Osteoblast (primary cell): ENCODE measurements at regions not wholly inside any gene's neighbourhood (a gene's known extent, or its start where the extent isn't known, plus 50 kb on each side); places are given as distances from the start of the nearest gene placed in this dataset.

Source experiments
- DNase-seq: peaks from one replicate; pipeline ENCODE4 v3.0.0; 2011; ENCODE audit warnings: low spot score, mixed read lengths; ENCODE audit not compliant: insufficient read length; ENCODE audit errors: missing footprints
- H2AFZ ChIP-seq: 2 replicates; pipeline ENCODE4 v1.6.0; 2011; ENCODE audit warnings: mild to moderate bottlenecking, low read length
- H3K27ac ChIP-seq: 2 replicates; pipeline ENCODE4 v1.5.1; 2011; ENCODE audit warnings: mild to moderate bottlenecking, low read depth, low read length, moderate library complexity
- H3K27me3 ChIP-seq: 2 replicates; pipeline ENCODE4 v1.6.0; 2012; ENCODE audit warnings: mild to moderate bottlenecking, control low read depth, inconsistent platforms, low read length, moderate library complexity; ENCODE audit not compliant: insufficient read depth
- H3K36me3 ChIP-seq: 2 replicates; pipeline ENCODE4 v1.5.1; 2011; ENCODE audit warnings: mild to moderate bottlenecking, low read length, control low read depth, moderate library complexity; ENCODE audit not compliant: insufficient read depth
- H3K4me1 ChIP-seq: 2 replicates; pipeline ENCODE4 v1.5.1; 2011; ENCODE audit warnings: mild to moderate bottlenecking, low read length, control low read depth, moderate library complexity; ENCODE audit not compliant: insufficient read depth
- H3K4me2 ChIP-seq: 2 replicates; pipeline ENCODE4 v1.6.0; 2011; ENCODE audit warnings: mild to moderate bottlenecking, low read length; ENCODE audit not compliant: insufficient read depth
- H3K4me3 ChIP-seq: fragments of 200-600 bp; sonication (generic); 3 replicates; pipeline ENCODE4 v1.5.1; 2012; ENCODE audit warnings: mild to moderate bottlenecking, low read length, inconsistent platforms; ENCODE audit not compliant: insufficient read depth
- H3K79me2 ChIP-seq: 2 replicates; pipeline ENCODE4 v1.6.0; 2012; ENCODE audit warnings: mild to moderate bottlenecking, low read length, control low read depth, inconsistent platforms; ENCODE audit not compliant: insufficient read depth
- H3K9me3 ChIP-seq: 2 replicates; pipeline ENCODE4 v1.5.1; 2011; ENCODE audit warnings: low read depth, low read length, control low read depth
- H4K20me1 ChIP-seq: 2 replicates; pipeline ENCODE4 v1.6.0; 2012; ENCODE audit warnings: mild to moderate bottlenecking, low read length, control low read depth; ENCODE audit not compliant: insufficient read depth
- CTCF ChIP-seq: IDR thresholded peaks from 2 replicates; pipeline ENCODE4 v1.5.1; 2011; ENCODE audit warnings: mild to moderate bottlenecking, low read depth, low read length, moderate library complexity; ENCODE audit errors: extremely low read depth

GRCh38 chr11:95547976-95548375 is 241.6 kb downstream of the FAM76B start:
- DNase-seq = no peak
- Histone ChIP-seq H3K79me2 (no peaks in the 10 kb centered on the region), H2AFZ (no peak overlapping the region), H3K36me3 (no peaks in the 10 kb centered on the region), H3K27ac (no peak overlapping the region), H3K4me1 (peaks cover 13% of the 10 kb centered on the region), H4K20me1 (no peaks in the 10 kb centered on the region), H3K4me2 (no peak overlapping the region), H3K27me3 (no peaks in the 10 kb centered on the region), H3K4me3 (no peak overlapping the region), H3K9me3 (no peaks in the 10 kb centered on the region)
- no peak for TF ChIP-seq CTCF

DNA sequence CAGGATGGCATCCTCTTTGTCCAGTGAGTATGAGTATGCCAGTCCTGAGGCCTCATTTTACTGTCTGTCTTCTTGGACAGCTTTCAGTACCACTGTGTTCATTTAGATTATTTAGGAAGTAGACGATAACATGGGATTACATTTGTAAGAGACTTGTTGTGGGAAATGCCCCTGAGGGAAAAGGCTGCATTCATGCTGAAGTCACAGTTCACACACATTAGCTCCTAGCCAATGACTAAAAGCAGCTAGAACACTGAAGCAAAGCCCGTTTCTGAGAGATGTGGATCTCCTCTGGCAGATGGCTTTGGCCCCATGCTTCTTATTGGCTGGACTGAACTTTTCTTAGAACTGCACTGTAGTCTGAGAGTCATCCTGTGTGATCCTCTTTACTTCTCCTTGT is 242.4 kb downstream of the FAM76B start:
- TF ChIP-seq CTCF = no peak
- no peaks in the 10 kb centered on the region for H3K27me3 ChIP-seq
- no peak overlapping the region for H3K4me2 ChIP-seq
- H3K27ac ChIP-seq = no peak overlapping the region
- H3K36me3 ChIP-seq = no peaks in the 10 kb centered on the region
- peaks cover 13% of the 10 kb centered on the region for H3K4me1 ChIP-seq
- H3K9me3 ChIP-seq = no peaks in the 10 kb centered on the region
- no peaks in the 10 kb centered on the region for H4K20me1 ChIP-seq
- H3K4me3 ChIP-seq = no peak overlapping the region
- no peak for DNase-seq
- H3K79me2 ChIP-seq = no peaks in the 10 kb centered on the region
- no peak overlapping the region for H2AFZ ChIP-seq

DNA sequence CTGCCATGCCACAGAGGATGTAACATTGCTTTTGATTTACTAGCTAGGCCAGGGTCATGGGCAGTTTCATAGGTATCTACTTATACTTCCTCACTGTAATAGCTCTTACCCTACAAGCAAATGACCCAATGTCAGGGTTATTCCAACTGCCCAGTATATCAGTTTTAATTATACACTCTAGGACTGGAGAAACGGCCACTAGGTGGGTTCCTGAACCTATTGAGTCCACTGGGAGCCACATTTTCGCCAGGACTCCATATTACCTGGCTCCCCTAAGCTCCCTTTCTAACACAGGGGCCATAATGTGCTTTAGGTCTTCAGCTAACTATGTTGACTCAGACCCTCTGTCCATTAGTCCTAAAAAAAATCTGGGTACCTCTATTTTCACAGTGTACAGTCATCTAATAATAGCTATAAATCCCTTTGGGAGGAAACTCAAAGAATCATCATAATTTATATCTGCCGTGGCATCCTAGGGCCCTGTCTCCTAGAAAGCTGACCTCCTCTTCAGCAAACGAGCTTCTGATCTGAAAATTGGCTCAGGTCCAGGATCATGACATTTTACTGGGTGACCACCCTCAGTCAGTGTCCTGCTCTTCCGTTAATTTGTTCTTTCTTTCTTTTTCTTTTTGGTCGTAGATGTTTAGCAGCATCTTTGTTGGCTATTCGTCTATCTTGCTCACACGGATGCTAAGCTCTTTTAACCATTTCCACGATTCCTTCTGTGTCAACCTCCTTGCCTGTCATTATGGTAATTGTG is 244.3 kb downstream of the FAM76B start:
- TF ChIP-seq CTCF = no peak
- no peak overlapping the region for H2AFZ ChIP-seq

GRCh38 chr11:95544095-95544856 is 245.3 kb downstream of the FAM76B start:
- DNase-seq = no peak

More for the DNA sequence above, 244.3 kb downstream of the FAM76B start:
- H3K27me3 ChIP-seq = no peaks in the 10 kb centered on the region
- no peak for DNase-seq
- no peak overlapping the region for H3K4me2 ChIP-seq
- H3K9me3 ChIP-seq = no peaks in the 10 kb centered on the region
- H3K36me3 ChIP-seq = no peaks in the 10 kb centered on the region
- peaks cover 13% of the 10 kb centered on the region for H3K4me1 ChIP-seq
- H3K27ac ChIP-seq = no peak overlapping the region
- no peaks in the 10 kb centered on the region for H4K20me1 ChIP-seq
- H3K79me2 ChIP-seq = no peaks in the 10 kb centered on the region
- H3K4me3 ChIP-seq = no peak overlapping the region

More at GRCh38 chr11:95544095-95544856, 245.3 kb downstream of the FAM76B start:
- Histone ChIP-seq H3K36me3 (no peaks in the 10 kb centered on the region), H3K9me3 (no peaks in the 10 kb centered on the region), H2AFZ (no peak overlapping the region), H3K79me2 (no peaks in the 10 kb centered on the region), H4K20me1 (no peaks in the 10 kb centered on the region), H3K4me1 (peaks cover 13% of the 10 kb centered on the region), H3K4me3 (no peak overlapping the region), H3K27me3 (no peaks in the 10 kb centered on the region), H3K27ac (no peak overlapping the region), H3K4me2 (no peak overlapping the region)
- TF ChIP-seq CTCF = no peak
